Astrocyte of the spinal cord (primary cell): ENCODE measurements at regions not wholly inside any gene's neighbourhood (a gene's known extent, or its start where the extent isn't known, plus 50 kb on each side); places are given as distances from the start of the nearest gene placed in this dataset.

ENCODE experiments used
- DNase-seq: peaks from one replicate; pipeline ENCODE4 v3.0.0; 2011; ENCODE audit warnings: low read depth, low spot score
- H3K4me3 ChIP-seq: 2 replicates; pipeline ENCODE4 v1.5.1; 2011; ENCODE audit warnings: low read depth, mild to moderate bottlenecking, low read length, moderate library complexity
- in situ Hi-C: cut with HindIII; loops from 2 replicates; pipeline ENCODE4 v1.10.0; 2017; ENCODE audit warnings: low sequenced_read_pairs
- TF ChIP-seq, protein P1 (sequence below): IDR thresholded peaks from 2 replicates; pipeline ENCODE4 v1.5.1; 2012; ENCODE audit warnings: low read depth, mild to moderate bottlenecking, low read length, inconsistent platforms

DNA sequence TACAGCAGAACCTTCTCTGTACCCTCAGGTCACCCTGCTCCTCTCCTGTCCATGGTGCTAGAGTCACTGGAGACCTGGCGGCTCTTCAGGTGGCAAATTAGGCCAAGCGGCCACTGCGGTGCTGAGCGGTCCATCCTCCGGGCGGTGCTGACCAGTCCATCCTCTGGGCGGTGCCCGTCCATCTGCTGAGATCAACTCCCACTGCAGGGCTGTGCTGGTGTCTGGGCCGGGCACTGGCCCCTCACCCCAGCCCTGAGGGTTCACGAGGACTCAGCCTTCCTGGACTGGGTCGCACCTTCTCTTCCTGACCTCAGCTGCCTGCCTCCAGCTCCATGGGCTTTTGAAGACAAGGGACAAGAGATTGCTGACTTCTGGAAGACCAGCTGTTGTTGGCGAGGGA, 782.9 kb downstream of the BRD1 start:
- TF ChIP-seq, protein P1, sequence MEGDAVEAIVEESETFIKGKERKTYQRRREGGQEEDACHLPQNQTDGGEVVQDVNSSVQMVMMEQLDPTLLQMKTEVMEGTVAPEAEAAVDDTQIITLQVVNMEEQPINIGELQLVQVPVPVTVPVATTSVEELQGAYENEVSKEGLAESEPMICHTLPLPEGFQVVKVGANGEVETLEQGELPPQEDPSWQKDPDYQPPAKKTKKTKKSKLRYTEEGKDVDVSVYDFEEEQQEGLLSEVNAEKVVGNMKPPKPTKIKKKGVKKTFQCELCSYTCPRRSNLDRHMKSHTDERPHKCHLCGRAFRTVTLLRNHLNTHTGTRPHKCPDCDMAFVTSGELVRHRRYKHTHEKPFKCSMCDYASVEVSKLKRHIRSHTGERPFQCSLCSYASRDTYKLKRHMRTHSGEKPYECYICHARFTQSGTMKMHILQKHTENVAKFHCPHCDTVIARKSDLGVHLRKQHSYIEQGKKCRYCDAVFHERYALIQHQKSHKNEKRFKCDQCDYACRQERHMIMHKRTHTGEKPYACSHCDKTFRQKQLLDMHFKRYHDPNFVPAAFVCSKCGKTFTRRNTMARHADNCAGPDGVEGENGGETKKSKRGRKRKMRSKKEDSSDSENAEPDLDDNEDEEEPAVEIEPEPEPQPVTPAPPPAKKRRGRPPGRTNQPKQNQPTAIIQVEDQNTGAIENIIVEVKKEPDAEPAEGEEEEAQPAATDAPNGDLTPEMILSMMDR, result no peak
- no peak overlapping the region for H3K4me3 ChIP-seq
- DNase-seq, result no peak
- in situ Hi-C loops, result no loop called here

DNA sequence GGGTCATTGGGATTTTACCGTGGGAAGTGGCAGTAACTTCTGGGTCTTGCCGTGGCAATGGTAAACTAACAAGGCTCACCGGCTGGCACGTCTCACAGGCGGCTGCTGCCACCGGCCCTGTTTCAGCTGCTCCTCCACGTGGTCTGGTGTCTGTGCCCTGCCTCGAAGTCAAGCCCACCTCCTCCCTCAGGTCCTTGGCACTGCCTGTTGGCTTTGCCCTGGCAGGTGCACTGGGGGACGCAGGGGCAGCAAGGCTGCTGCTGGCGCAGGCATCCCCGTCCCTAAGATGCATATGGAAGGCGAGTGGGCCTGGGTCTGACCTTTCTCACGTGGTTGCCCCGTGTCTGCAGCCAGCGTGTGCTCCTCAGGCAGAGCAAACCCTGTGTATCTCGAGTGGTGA, 783.6 kb downstream of the BRD1 start:
- no peak overlapping the region for H3K4me3 ChIP-seq
- no peak for DNase-seq
- TF ChIP-seq, protein P1, result no peak
- in situ Hi-C loops, result no loop called here

DNA sequence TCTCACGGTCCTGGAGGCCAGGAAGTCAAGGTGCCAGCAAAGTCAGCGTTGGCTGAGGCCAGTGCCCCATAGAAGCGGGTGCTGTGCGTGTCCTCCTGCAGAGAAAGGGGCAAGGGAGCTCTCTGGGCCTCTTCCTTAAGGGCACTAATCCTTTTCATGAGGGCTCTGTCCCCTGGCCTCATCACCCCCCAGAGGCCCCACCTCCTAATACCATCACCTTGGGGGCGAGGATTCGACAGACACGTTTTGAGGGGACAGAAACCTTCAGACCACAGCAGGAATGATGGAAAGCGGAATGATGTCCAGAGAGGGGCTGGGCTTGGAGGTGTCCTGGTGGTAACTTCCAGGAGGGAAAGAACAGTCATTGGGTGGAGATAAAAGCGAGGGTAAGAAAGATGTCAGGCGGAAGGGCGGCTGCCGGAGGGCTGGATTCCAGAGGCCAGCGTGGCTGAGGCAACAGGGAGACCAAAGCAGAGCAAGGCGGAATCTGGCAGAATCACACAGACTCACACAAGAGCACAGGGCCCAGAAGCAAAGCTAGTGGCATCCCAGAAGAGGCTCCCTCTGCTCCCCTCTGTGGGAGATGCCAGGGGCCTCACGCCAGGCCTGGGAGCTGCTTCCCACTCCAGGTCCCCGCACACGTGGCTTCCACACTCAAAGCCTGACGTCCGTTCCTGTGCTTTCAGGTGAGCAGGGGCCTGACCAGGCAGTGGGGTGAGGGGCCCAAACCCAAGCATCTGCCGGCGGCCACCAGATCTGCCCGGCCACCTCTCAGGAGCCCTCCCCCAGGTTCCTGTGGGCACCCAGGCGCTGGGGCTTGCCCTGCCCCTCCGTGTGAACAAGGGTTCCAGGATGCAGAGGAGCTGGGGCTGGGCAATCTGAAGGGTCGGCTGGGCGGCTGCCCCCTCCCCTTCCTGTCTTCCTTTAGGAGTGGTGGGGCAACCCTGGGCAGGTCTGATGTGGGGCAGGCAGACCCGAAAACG, 784.5 kb downstream of the BRD1 start:
- in situ Hi-C loops, result no loop called here
- DNase-seq, result no peak
- TF ChIP-seq, protein P1, result no peak
- H3K4me3 ChIP-seq, result no peak overlapping the region

DNA sequence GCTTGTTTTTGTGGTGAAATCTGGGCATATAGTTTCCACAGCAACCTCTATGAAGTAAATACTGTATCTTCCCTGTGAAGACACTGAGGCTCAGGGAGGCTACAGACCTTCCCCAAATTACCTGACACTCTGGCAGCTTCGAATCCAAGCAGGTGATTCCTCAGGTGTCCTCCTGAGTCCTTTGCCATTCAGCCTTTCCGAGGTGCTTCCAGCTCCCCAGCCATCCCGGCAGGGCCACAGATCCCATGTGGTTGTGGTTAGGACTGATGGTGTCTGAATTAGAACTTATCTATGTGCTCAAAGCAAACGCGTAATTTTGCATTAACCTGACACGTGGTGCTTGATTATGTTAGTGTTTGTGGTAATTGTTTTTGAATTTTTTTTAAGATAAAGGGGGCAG, 785.6 kb downstream of the BRD1 start:
- DNase-seq, result no peak
- TF ChIP-seq, protein P1, result no peak
- in situ Hi-C loops, result no loop called here
- no peak overlapping the region for H3K4me3 ChIP-seq

DNA sequence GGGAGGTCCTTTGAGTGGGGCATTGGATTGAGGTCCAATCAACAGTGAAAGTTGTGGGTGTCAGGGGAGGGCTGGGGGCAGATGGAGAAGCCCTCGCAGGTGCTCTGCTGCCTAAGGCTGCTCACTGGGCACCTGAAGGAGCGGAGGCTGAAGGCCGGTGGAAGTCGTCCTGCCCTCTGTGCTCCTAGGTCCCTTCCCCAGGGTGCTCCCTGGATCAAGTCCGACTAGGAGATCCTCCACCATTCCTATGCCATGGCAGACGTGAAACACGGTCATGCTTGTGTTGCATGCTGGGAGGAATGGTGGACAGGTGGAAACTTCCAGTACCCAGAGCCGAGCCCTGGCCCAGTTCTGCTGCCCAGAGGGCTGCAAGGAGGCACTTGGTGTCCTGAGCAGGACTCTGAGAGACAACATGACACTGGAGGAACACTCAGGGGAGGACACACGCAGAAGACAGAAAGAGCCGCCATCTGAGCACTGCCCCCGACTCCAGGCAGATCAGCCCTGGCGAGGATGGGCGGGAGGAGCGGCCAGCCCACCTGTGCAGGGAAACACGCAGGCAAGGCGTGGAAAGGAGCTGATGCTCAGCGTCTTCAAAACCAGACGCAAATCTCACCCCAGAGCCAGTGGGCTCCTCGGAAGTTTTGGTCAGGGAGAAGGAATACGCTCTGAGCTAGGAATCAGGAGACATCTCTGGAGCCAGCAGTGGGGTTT, 786.8 kb downstream of the BRD1 start:
- H3K4me3 ChIP-seq, result no peak overlapping the region
- TF ChIP-seq, protein P1, result no peak
- in situ Hi-C loops, result no loop called here
- DNase-seq, result no peak

DNA sequence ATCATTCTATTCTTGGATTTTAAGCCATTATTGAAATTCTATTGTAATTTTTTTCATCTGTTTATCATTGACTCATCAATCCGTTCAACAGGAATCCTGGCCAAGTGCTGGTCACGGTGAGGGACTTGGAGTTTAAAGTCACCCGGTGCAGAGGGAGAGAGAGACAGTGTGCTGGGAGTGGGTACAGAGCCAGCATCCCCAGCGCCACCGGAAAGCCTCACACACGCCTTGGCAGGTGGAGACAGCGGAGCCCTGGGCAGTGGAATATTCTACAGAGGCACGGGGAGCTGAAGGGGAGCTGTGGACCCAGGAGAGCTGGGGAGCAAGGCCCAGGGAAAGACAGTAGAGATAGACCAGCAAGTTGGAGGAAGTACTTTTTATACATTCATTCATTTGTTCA, 787.6 kb downstream of the BRD1 start:
- in situ Hi-C loops, result no loop called here
- no peak overlapping the region for H3K4me3 ChIP-seq
- TF ChIP-seq, protein P1, result no peak
- DNase-seq, result no peak
